Ectodermal cell (in vitro differentiated cells): ENCODE measurements at regions not wholly inside any gene's neighbourhood (a gene's known extent, or its start where the extent isn't known, plus 50 kb on each side); places are given as distances from the start of the nearest gene placed in this dataset.

ENCODE experiments used
- H3K27ac ChIP-seq: 2 replicates; pipeline ENCODE4 v1.7.0; 2013; ENCODE audit warnings: mild to moderate bottlenecking, low read depth, low read length; ENCODE audit not compliant: insufficient read depth, poor library complexity, severe bottlenecking
- H3K27me3 ChIP-seq: 2 replicates; pipeline ENCODE4 v1.7.0; 2013; ENCODE audit warnings: mild to moderate bottlenecking, low read length; ENCODE audit not compliant: insufficient read depth, control insufficient read depth, poor library complexity, severe bottlenecking
- H3K36me3 ChIP-seq: one replicate; pipeline ENCODE4 v1.7.0; 2013; ENCODE audit warnings: low read length; ENCODE audit not compliant: control insufficient read depth, insufficient read depth
- H3K4me1 ChIP-seq: one replicate; pipeline ENCODE4 v1.7.0; 2013; ENCODE audit warnings: low read length; ENCODE audit not compliant: control insufficient read depth, insufficient read depth
- H3K4me3 ChIP-seq: 2 replicates; pipeline ENCODE4 v1.7.0; 2013; ENCODE audit warnings: low read depth, low read length, control low read depth; ENCODE audit not compliant: insufficient read depth
- H3K9me3 ChIP-seq: 2 replicates; pipeline ENCODE4 v1.7.0; 2013; ENCODE audit warnings: mild to moderate bottlenecking, low read length, moderate library complexity; ENCODE audit not compliant: control insufficient read depth
- WGBS, 2 experiments: methylation state at CpG; one replicate each; pipeline ENCODE4 v1.1.7; 2013; ENCODE audit warnings: missing lambda C conversion rate in 2 of 2; 5-methylcytosine and 5-hydroxymethylcytosine counted together

GRCh38 chr3:194233150-194233549 lies 97.2 kb downstream of the HES1 start:
- no peaks in the 10 kb centered on the region for H3K36me3 ChIP-seq
- peaks cover 4% of the 10 kb centered on the region for H3K4me1 ChIP-seq
- no peaks in the 10 kb centered on the region for H3K27me3 ChIP-seq
- no peaks in the 10 kb centered on the region for H3K9me3 ChIP-seq
- 86% methylated on average over 1 of the region's 1 CpG; no CpG with 5 or more reads in 1 of the 2 experiments for WGBS, 2 experiments
- no peak overlapping the region for H3K27ac ChIP-seq
- no peak overlapping the region for H3K4me3 ChIP-seq

DNA sequence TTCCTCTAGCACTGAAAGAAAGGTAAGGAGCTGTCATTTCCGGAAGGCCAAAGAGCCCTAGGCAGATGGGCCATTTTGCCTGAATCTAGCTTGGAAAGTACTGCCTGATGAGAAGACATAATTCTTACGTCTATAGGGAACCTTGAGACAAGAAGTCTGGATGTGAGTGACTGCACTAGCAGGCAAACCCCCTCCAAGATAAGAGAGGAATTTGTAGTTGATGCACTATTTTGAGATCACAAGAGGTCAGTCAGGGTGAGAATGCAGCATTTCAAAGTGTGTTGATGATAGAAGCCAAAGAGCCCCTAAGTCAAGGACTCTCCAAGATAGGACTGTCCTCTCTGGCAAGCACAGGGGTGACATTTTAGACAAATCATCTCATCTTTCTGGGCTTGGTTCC lies 99.2 kb downstream of the HES1 start:
- no peak overlapping the region for H3K27ac ChIP-seq
- H3K36me3 ChIP-seq: no peaks in the 10 kb centered on the region
- no peak overlapping the region for H3K4me3 ChIP-seq
- no peaks in the 10 kb centered on the region for H3K9me3 ChIP-seq
- peaks cover 4% of the 10 kb centered on the region for H3K4me1 ChIP-seq
- 96 to 97% methylated on average over 2 of the region's 2 CpGs for WGBS, 2 experiments
- no peaks in the 10 kb centered on the region for H3K27me3 ChIP-seq

DNA sequence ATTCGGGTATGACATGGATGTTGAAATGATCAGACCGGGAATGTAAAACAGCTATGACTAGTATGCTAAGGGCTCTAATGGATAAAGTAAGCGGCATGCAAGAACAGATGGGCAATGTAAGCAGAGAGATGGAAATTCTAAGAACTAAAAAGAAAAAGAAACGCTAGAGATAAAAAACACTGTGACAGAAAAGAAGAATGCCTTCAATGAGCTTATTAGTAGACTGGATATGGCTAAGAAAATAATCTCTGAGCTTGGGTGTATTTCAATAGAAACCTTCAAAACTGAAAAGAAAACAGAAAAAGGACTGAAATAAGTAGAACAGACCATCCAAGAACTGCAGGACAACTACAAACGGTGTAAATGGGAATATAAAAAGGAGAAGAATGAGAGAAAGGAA lies 101.2 kb downstream of the HES1 start:
- Histone ChIP-seq H3K9me3 (no peaks in the 10 kb centered on the region), H3K36me3 (no peaks in the 10 kb centered on the region), H3K4me3 (no peak overlapping the region), H3K27me3 (no peaks in the 10 kb centered on the region), H3K4me1 (peaks cover under 1% of the 10 kb centered on the region), H3K27ac (no peak overlapping the region)
- WGBS, 2 experiments: 96 to 98% methylated on average over 4 to 5 of the region's 5 CpGs

DNA sequence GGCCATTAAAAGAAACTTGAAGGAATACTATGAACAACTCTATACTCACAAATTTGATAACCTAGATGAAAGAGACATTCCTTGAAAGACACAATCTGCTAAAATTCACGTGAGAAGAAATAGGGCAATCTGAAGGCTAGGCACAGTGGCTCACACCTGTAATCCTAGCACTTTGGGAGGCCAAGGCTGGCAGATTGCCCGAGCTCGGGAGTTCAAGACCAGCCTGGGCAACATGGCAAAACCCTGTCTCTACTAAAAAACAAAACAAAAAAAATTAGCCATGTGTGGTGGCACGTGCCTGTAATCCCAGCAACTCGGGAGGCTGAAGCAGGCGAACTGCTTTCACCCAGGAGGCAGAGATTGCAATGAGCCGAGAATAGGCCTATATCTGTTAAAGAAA lies 104.8 kb downstream of the HES1 start:
- no peaks in the 10 kb centered on the region for H3K27me3 ChIP-seq
- H3K4me1 ChIP-seq: no peaks in the 10 kb centered on the region
- H3K9me3 ChIP-seq: no peaks in the 10 kb centered on the region
- no peak overlapping the region for H3K4me3 ChIP-seq
- WGBS, 2 experiments: 93 to 96% methylated on average over 7 of the region's 7 CpGs
- H3K36me3 ChIP-seq: no peaks in the 10 kb centered on the region
- no peak overlapping the region for H3K27ac ChIP-seq

DNA sequence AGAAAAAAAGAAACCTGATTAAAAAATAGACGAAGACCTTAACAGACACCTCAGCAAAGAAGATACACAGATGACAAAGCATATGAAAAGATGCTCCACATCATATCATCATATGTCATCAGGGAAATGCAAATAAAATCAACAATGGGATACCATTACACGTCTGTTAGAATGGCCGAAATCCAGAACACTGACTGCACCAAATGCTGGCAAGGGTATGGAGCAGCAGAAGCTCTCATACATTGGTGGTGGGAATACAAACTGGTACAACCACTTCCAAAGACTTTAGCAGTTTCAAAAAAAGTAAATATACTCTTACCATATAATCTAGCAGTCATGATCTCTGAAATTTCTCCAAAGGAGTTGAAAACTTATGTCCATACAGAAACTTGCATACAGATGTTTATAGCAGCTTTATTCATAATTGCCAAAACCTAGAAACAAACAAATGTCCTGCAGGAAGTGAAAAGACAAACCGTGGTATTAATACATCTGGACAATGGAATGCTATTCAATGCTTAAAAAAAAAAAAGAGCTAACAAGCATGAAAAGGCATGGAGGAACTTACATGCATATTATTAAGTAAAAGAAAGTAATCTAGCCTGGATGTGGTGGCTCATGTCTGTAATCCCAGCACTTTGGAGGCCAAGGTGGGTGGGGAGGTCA lies 107.4 kb downstream of the HES1 start:
- Histone ChIP-seq H3K27ac (no peak overlapping the region), H3K9me3 (no peaks in the 10 kb centered on the region), H3K27me3 (no peaks in the 10 kb centered on the region), H3K36me3 (no peaks in the 10 kb centered on the region), H3K4me3 (no peak overlapping the region), H3K4me1 (no peaks in the 10 kb centered on the region)
- WGBS, 2 experiments: 87 to 90% methylated on average over 3 to 4 of the region's 4 CpGs

- no peaks in the 10 kb centered on the region for H3K36me3 ChIP-seq
- no peaks in the 10 kb centered on the region for H3K27me3 ChIP-seq
- 94 to 98% methylated on average over 6 of the region's 6 CpGs for WGBS, 2 experiments
- no peaks in the 10 kb centered on the region for H3K9me3 ChIP-seq
- H3K27ac ChIP-seq: no peak overlapping the region
- peaks cover 1% of the 10 kb centered on the region for H3K4me1 ChIP-seq
- no peak overlapping the region for H3K4me3 ChIP-seq
Observed at GRCh38 chr3:194244167-194244566, 107.0 kb downstream of the CPN2 start.

DNA sequence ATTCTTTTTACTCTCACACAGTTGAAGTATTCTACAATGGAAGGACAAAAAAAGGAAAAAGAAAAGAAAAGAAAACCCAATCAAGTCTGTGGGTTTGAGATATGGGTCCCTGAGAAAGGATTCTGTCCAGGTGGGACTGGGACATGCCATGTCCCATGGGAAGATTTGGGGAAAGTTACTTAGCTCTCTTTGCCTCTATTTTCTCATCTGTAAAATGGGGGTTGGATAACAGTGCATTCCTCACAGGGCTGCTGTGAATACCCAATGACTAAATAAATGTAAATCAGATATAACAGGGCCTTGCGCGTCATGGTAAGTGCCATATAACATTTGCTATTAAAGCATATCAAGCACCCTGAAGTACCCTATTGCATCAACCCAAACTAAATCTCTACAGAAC lies 105.7 kb downstream of the CPN2 start:
- Histone ChIP-seq H3K4me1 (peaks cover 14% of the 10 kb centered on the region), H3K36me3 (no peaks in the 10 kb centered on the region), H3K4me3 (no peak overlapping the region), H3K27ac (no peak overlapping the region), H3K27me3 (no peaks in the 10 kb centered on the region), H3K9me3 (no peaks in the 10 kb centered on the region)
- 95 to 97% methylated on average over 2 of the region's 2 CpGs for WGBS, 2 experiments

GRCh38 chr3:194245975-194246561 lies 105.1 kb downstream of the CPN2 start:
- peaks cover 20% of the 10 kb centered on the region for H3K4me1 ChIP-seq
- H3K27me3 ChIP-seq: no peaks in the 10 kb centered on the region

GRCh38 chr3:194246709-194247349 lies 104.3 kb downstream of the CPN2 start:
- Histone ChIP-seq H3K27ac (no peak overlapping the region), H3K4me3 (no peak overlapping the region), H3K36me3 (no peaks in the 10 kb centered on the region), H3K9me3 (no peaks in the 10 kb centered on the region), H3K4me1 (peaks cover 20% of the 10 kb centered on the region), H3K27me3 (no peaks in the 10 kb centered on the region)
- 93 to 96% methylated on average over 6 to 7 of the region's 7 CpGs for WGBS, 2 experiments

More at GRCh38 chr3:194245975-194246561, 105.1 kb downstream of the CPN2 start:
- Histone ChIP-seq H3K9me3 (no peaks in the 10 kb centered on the region), H3K4me3 (no peak overlapping the region), H3K27ac (no peak overlapping the region), H3K36me3 (no peaks in the 10 kb centered on the region)
- 82% methylated on average over 4 of the region's 4 CpGs for WGBS, 2 experiments

DNA sequence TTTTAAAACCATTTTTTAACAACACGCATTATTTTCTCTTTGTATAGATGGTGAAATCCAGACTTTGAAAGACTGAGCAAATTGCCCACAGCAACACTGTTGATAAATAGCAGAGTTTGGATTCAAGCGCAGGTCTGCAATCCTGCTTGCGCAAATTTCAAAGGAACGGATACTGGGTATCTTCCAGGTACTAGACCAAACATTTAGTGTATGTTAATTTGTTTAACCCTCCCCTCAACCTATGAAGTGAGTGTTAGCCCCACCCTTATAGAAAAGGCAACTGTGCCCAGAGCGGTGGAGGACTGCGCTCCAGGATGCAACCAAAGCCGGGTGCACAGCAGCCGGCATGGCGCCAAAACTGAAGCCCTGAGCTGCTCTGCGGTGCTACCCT lies 103.8 kb downstream of the CPN2 start:
- no peaks in the 10 kb centered on the region for H3K27me3 ChIP-seq
- H3K4me3 ChIP-seq: no peak overlapping the region
- H3K36me3 ChIP-seq: no peaks in the 10 kb centered on the region
- peaks cover 20% of the 10 kb centered on the region for H3K4me1 ChIP-seq
- 94 to 95% methylated on average over 10 of the region's 10 CpGs for WGBS, 2 experiments
- H3K9me3 ChIP-seq: no peaks in the 10 kb centered on the region
- H3K27ac ChIP-seq: no peak overlapping the region
